ENCODE measurements at regions not wholly inside any gene's neighbourhood (a gene's known extent, or its start where the extent isn't known, plus 50 kb on each side); places are given as distances from the start of the nearest gene placed in this dataset.
"Not testable (repeated sequence)": the region's sequence is repeated elsewhere in the genome, so short reads cannot be mapped to it uniquely, and the experiment has no call there.

GRCh38 chr2:210950434-210951060 lies 394.1 kb downstream of the CPS1 start:
- not testable (repeated sequence) for TF ChIP-seq CTCF, POLR2A, POLR2AphosphoS5, EP300 (IDR thresholded peaks at IDR 0.05)
